H1 (cell line): ENCODE measurements at regions not wholly inside any gene's neighbourhood (a gene's known extent, or its start where the extent isn't known, plus 50 kb on each side); places are given as distances from the start of the nearest gene placed in this dataset.

ENCODE experiments used
- CTCF ChIA-PET: fragments of 300-600 bp; sonication (Branson Sonifier 250); formaldehyde crosslinking; loops from one replicate; lab custom pipeline; 2021; ENCODE audit not compliant: partially characterized antibody; lab: Charles Lee
- POLR2A ChIA-PET: fragments of 300-600 bp; sonication (Branson Sonifier 250); formaldehyde crosslinking; loops from one replicate; lab custom pipeline; 2021; ENCODE audit warnings: inconsistent platforms; ENCODE audit not compliant: partially characterized antibody; lab: Charles Lee
- DNase-seq, 2 experiments: peaks; one replicate each; pipeline versions ENCODE4 v3.0.0 to v3.0.0-alpha.2; 2010 to 2022; ENCODE audit warnings: low spot score in 2 of 2, low read depth in 1 of 2, mixed read lengths in 1 of 2
- FAIRE-seq: peaks from 2 replicates; lab custom pipeline; 2011; peaks lifted over from hg19 to GRCh38; lab: Jason Lieb, UNC
- H2AFZ ChIP-seq: 2 replicates; pipeline ENCODE4 v1.8.1; 2012; ENCODE audit warnings: low read length, inconsistent platforms
- H2AK5ac ChIP-seq: 2 replicates; pipeline ENCODE4 v1.6.1; 2013; ENCODE audit warnings: low read depth, low read length
- H2BK120ac ChIP-seq: replicated peaks from 2 replicates; pipeline ENCODE3; 2013; ENCODE audit warnings: low read depth, low read length, inconsistent platforms
- H2BK12ac ChIP-seq: 2 replicates; pipeline ENCODE4 v1.6.1; 2013; ENCODE audit warnings: low read depth, low read length
- H2BK15ac ChIP-seq: 2 replicates; pipeline ENCODE4 v1.6.1; 2013; ENCODE audit warnings: low read length
- H2BK20ac ChIP-seq: 2 replicates; pipeline ENCODE4 v1.6.1; 2013; ENCODE audit warnings: low read length
- H2BK5ac ChIP-seq: 2 replicates; pipeline ENCODE4 v1.6.1; 2013; ENCODE audit warnings: low read depth, low read length
- H3K14ac ChIP-seq: 2 replicates; pipeline ENCODE4 v1.6.1; 2013; ENCODE audit warnings: inconsistent platforms; ENCODE audit not compliant: insufficient read length
- H3K18ac ChIP-seq: 2 replicates; pipeline ENCODE4 v1.6.1; 2013; ENCODE audit warnings: low read length; ENCODE audit errors: extremely low read depth
- H3K23ac ChIP-seq: 2 replicates; pipeline ENCODE4 v1.6.1; 2013; ENCODE audit warnings: inconsistent platforms; ENCODE audit not compliant: insufficient read length
- H3K23me2 ChIP-seq: 2 replicates; pipeline ENCODE4 v1.6.1; 2013; ENCODE audit warnings: low read depth, low read length
- H3K27ac ChIP-seq: 2 replicates; pipeline ENCODE4 v1.6.1; 2011; ENCODE audit warnings: low read depth, low read length, inconsistent platforms
- H3K27me3 ChIP-seq, 4 experiments: replicated peaks in 1 of 4; 1 replicate in 1 of 4; 2 replicates in 3 of 4; pipeline versions ENCODE4 v1.6.1 to v1.8.1; 2011 to 2013; ENCODE audit warnings: low read length in 3 of 4, mild to moderate bottlenecking in 3 of 4, inconsistent platforms in 2 of 4, mixed read lengths in 2 of 4, moderate library complexity in 1 of 4; ENCODE audit not compliant: control insufficient read depth in 3 of 4, insufficient read depth in 3 of 4; ENCODE audit errors: extremely low read depth in 1 of 4
- H3K36me3 ChIP-seq, 4 experiments: 2 replicates each; pipeline versions ENCODE4 v1.6.1 to v1.8.1; 2011 to 2013; ENCODE audit warnings: mild to moderate bottlenecking in 4 of 4, low read length in 3 of 4, moderate library complexity in 2 of 4, control low read depth in 1 of 4, inconsistent platforms in 1 of 4; ENCODE audit not compliant: insufficient read depth in 4 of 4, control insufficient read depth in 2 of 4
- H3K4ac ChIP-seq: replicated peaks from 2 replicates; pipeline ENCODE3; 2013; ENCODE audit warnings: low read length, low read depth, mixed read lengths, inconsistent platforms; ENCODE audit not compliant: insufficient read length
- H3K4me1 ChIP-seq, 4 experiments: replicated peaks in 1 of 4; 1 replicate in 1 of 4; 2 replicates in 3 of 4; pipeline versions ENCODE4 v1.6.1 to v1.8.1; 2011 to 2013; ENCODE audit warnings: low read length in 3 of 4, inconsistent platforms in 2 of 4, mixed read lengths in 1 of 4; ENCODE audit not compliant: insufficient read depth in 4 of 4, control insufficient read depth in 3 of 4
- H3K4me2 ChIP-seq, 2 experiments: 2 replicates each; pipeline versions ENCODE4 v1.6.1 to v1.8.1; 2011 to 2013; ENCODE audit warnings: low read depth in 2 of 2, low read length in 2 of 2, control low read depth in 1 of 2, inconsistent platforms in 1 of 2, mild to moderate bottlenecking in 1 of 2; ENCODE audit not compliant: insufficient read depth in 1 of 2
- H3K4me3 ChIP-seq, 4 experiments: fragments of 200-600, 300-600 bp in 1 of 4; sonication (generic), shearing (Covaris generic), sonication (Bioruptor Twin) in 1 of 4; 2 replicates each; pipeline versions ENCODE4 v1.5.1 to v1.8.1; 2011 to 2016; ENCODE audit warnings: low read length in 4 of 4, low read depth in 3 of 4, control low read depth in 2 of 4, inconsistent platforms in 2 of 4, mild to moderate bottlenecking in 2 of 4, mixed read lengths in 1 of 4, moderate library complexity in 1 of 4; ENCODE audit not compliant: insufficient read depth in 2 of 4; ENCODE audit errors: extremely low read depth in 1 of 4
- H3K56ac ChIP-seq: replicated peaks from 2 replicates; pipeline ENCODE3; 2013; ENCODE audit warnings: low read depth, mild to moderate bottlenecking, mixed read lengths, low read length, inconsistent platforms; ENCODE audit not compliant: insufficient read length
- H3K79me1 ChIP-seq: 2 replicates; pipeline ENCODE4 v1.6.1; 2013; ENCODE audit warnings: low read depth, low read length, control low read depth
- H3K79me2 ChIP-seq, 2 experiments: 2 replicates each; pipeline versions ENCODE4 v1.6.1 to v1.8.1; 2012 to 2013; ENCODE audit warnings: low read length in 2 of 2, mild to moderate bottlenecking in 2 of 2, inconsistent platforms in 1 of 2; ENCODE audit not compliant: insufficient read depth in 2 of 2, control insufficient read depth in 1 of 2
- H3K9ac ChIP-seq, 4 experiments: replicated peaks in 1 of 4; 1 replicate in 1 of 4; 2 replicates in 3 of 4; pipeline versions ENCODE4 v1.6.1 to v1.8.1; 2011 to 2013; ENCODE audit warnings: low read depth in 3 of 4, low read length in 3 of 4, control low read depth in 2 of 4, mild to moderate bottlenecking in 2 of 4, moderate library complexity in 2 of 4, inconsistent platforms in 1 of 4; ENCODE audit errors: extremely low read depth in 1 of 4
- H3K9me3 ChIP-seq, 2 experiments: 2 replicates each; pipeline versions ENCODE4 v1.6.1 to v1.8.1; 2012 to 2013; ENCODE audit warnings: mild to moderate bottlenecking in 2 of 2, moderate library complexity in 2 of 2, control low read depth in 1 of 2, inconsistent platforms in 1 of 2, low read depth in 1 of 2, low read length in 1 of 2, mixed read lengths in 1 of 2; ENCODE audit not compliant: insufficient read depth in 2 of 2
- H4K20me1 ChIP-seq, 2 experiments: replicated peaks in 1 of 2; 2 replicates each; pipeline versions ENCODE3 to v1.8.1; 2011 to 2013; ENCODE audit warnings: inconsistent platforms in 2 of 2, low read length in 2 of 2, mild to moderate bottlenecking in 1 of 2; ENCODE audit not compliant: insufficient read depth in 2 of 2, control insufficient read depth in 1 of 2
- H4K5ac ChIP-seq: 2 replicates; pipeline ENCODE4 v1.6.1; 2013; ENCODE audit warnings: low read length, low read depth, mixed read lengths, inconsistent platforms; ENCODE audit not compliant: insufficient read length
- H4K8ac ChIP-seq: 2 replicates; pipeline ENCODE4 v1.8.0; 2013; ENCODE audit warnings: mild to moderate bottlenecking, moderate library complexity, low read length, inconsistent platforms; ENCODE audit not compliant: insufficient read depth; ENCODE audit errors: extremely low read depth
- H4K91ac ChIP-seq: replicated peaks from 2 replicates; pipeline ENCODE3; 2013; ENCODE audit warnings: low read length, mixed read lengths, inconsistent platforms; ENCODE audit not compliant: insufficient read length
- CEBPB ChIP-seq: IDR thresholded peaks from 2 replicates; pipeline ENCODE4 v1.6.1; 2012; ENCODE audit warnings: low read depth, low read length
- PHF8 ChIP-seq: fragments of 200-600 bp; sonication (generic); conservative IDR thresholded peaks from 2 replicates; pipeline ENCODE4 v1.7.1; 2012; ENCODE audit warnings: low read depth, mild to moderate bottlenecking, inconsistent platforms, low read length, moderate library complexity
- POU5F1 ChIP-seq: IDR thresholded peaks from 2 replicates; pipeline ENCODE4 v1.6.1; 2011; ENCODE audit warnings: low read depth, mild to moderate bottlenecking, low read length, moderate library complexity
- RFX5 ChIP-seq: IDR thresholded peaks from 2 replicates; pipeline ENCODE4 v1.6.1; 2011; ENCODE audit warnings: low read depth, low read length, improper control_type of control experiment, borderline replicate concordance
- SAP30 ChIP-seq: fragments of 300-600 bp; sonication (generic); IDR thresholded peaks from 2 replicates; pipeline ENCODE4 v1.7.1; 2012; ENCODE audit warnings: low read length, moderate library complexity, mild to moderate bottlenecking, inconsistent platforms; ENCODE audit not compliant: insufficient read depth, insufficient replicate concordance
- SUZ12 ChIP-seq: fragments of 200-600 bp; sonication (generic); IDR thresholded peaks from 2 replicates; pipeline ENCODE4 v1.6.1; 2012; ENCODE audit warnings: mild to moderate bottlenecking, inconsistent platforms, low read length, moderate library complexity, mixed read lengths
- TCF12 ChIP-seq: IDR thresholded peaks from 2 replicates; pipeline ENCODE4 v1.6.1; 2011; ENCODE audit warnings: low read depth, mild to moderate bottlenecking, low read length
- WGBS, 2 experiments: shearing (Covaris generic) in 1 of 2; methylation state at CpG; one replicate each; pipeline versions ENCODE4 v1.1.6 to v1.1.7; 2013 to 2015; ENCODE audit warnings: low lambda C conversion rate in 2 of 2, mixed read lengths in 2 of 2, inconsistent platforms in 1 of 2, low coverage in 1 of 2, missing lambda C conversion rate in 1 of 2; ENCODE audit not compliant: insufficient replicate concordance in 2 of 2, insufficient coverage in 1 of 2, insufficient read length in 1 of 2; ENCODE audit errors: extremely low coverage in 1 of 2, missing lambda C conversion rate in 1 of 2; 5-methylcytosine and 5-hydroxymethylcytosine counted together

DNA sequence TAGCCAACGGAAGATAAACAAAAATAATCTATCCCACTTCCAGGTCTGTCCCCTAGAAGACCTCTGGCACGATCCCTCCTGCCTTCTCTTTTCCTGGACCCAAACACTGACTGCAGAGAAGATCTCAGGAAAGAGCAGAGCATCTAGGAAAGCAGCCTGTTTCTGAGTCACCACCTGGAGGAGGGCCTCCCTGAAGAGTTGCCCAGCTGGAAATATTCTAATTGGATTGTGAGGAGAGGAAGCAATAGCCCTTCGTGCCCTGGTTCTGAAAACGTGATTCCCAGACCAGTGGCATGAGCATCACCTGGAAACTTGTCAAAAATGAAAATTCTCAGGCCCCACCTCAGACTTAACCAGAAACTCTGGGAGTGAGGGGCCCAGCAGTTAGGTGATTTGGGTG is 411.1 kb downstream of the SETD4 start:
- Histone ChIP-seq H4K20me1 (no peaks in the 10 kb centered on the region), H3K4me3 (no peak overlapping the region), H2AFZ (no peak overlapping the region), H4K5ac (no peak overlapping the region), H3K4me1 (no peaks in the 10 kb centered on the region), H2BK120ac (no peak overlapping the region), H3K27me3 (no peaks in the 10 kb centered on the region), H3K23ac (no peak overlapping the region), H3K23me2 (no peaks in the 10 kb centered on the region), H3K9ac (no peak overlapping the region), H3K79me2 (no peaks in the 10 kb centered on the region), H3K27ac (no peak overlapping the region), H3K4ac (no peak overlapping the region), H2BK15ac (no peak overlapping the region), H3K56ac (no peak overlapping the region), H4K8ac (no peak overlapping the region), H2AK5ac (no peak overlapping the region), H4K91ac (no peak overlapping the region), H2BK20ac (no peak overlapping the region), H3K9me3 (no peaks in the 10 kb centered on the region), H3K4me2 (no peak overlapping the region), H3K36me3 (no peaks in the 10 kb centered on the region), H3K18ac (no peak overlapping the region), H2BK5ac (no peak overlapping the region), H3K14ac (no peak overlapping the region), H2BK12ac (no peak overlapping the region), H3K79me1 (no peaks in the 10 kb centered on the region)
- CTCF ChIA-PET = interaction anchor here (1.0 kb wide), 1 partner anchor 10 kb away, joined by 3 read pairs; no protein-coding TSS in a partner anchor
- DNase-seq (no peak), FAIRE-seq (no peak)
- POLR2A ChIA-PET = interaction anchor here (0.6 kb wide), 1 partner anchor 40 kb away, joined by 3 read pairs; no protein-coding TSS in a partner anchor
- 68% methylated on average over 4 of the region's 4 CpGs; no CpG with 5 or more reads in 1 of the 2 experiments for WGBS, 2 experiments
- no peak for TF ChIP-seq CEBPB
- TF ChIP-seq TCF12 = no peak
- no peak for TF ChIP-seq SAP30
- no peak for TF ChIP-seq POU5F1
- no peak for TF ChIP-seq SUZ12
- no peak for TF ChIP-seq PHF8
- no peak for TF ChIP-seq RFX5
